GM21515 (cell line): ENCODE measurements at regions not wholly inside any gene's neighbourhood (a gene's known extent, or its start where the extent isn't known, plus 50 kb on each side); places are given as distances from the start of the nearest gene placed in this dataset.

ENCODE experiments used
- ATAC-seq: cut with Tn5 transposase; IDR thresholded peaks from one replicate; pipeline ENCODE4 v1.9.1; 2021; ENCODE audit not compliant: unreplicated experiment

DNA sequence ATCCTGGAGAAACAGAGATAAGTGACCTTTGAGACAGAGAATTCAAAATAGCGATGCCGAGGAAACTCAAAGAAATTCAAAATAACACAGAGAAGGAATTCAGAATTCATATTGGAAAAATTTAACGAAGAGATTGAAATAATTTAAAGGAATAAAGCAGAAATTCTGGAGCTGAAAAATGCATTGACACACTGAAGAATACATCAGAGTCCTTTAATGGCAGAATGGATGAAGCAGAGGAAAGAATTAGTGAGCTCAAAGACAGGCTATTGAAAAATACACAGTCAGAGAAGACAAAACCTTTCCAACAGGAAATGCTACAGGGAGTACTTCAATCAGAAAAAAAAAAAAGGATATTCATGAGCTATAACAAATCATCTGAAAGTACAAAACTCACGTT lies 185.8 kb downstream of the PARM1 start:
- ATAC-seq = no peak

DNA sequence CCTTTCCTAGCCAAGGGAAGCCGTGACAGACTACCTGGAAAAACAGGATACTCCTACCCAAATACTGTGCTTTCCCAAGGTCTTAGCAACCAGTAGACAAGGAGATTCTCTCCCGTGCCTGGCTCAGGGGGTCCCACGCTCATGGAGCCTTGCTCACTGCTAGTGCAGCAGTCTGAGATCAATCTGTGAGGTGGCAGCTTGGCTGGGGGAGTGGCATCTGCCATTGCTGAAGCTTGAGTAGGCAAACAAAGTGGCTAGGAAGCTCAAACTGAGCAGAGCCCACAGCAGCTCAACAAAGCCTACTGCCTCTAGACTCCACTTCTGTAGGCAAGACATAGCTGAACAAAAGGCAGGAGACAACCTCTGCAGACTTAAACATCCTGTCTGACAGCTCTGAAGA lies 177.1 kb downstream of the PARM1 start:
- no peak for ATAC-seq

GRCh38 chr4:75107755-75108612 lies 175.1 kb downstream of the PARM1 start:
- ATAC-seq = no peak

DNA sequence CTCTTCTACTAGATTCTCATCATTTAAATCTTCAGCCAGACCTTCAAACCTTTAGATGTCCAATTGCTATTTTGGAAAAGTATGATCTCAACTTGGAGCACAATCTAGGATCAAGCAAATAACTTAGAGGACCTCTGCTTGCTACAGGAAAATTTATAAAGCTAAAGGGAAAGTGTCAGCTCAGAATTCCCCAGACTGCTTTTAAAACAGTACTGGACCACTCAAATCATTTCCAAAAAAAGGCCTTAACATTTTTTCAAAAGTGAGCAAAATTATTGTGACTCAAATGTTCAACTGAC lies 169.8 kb downstream of the PARM1 start:
- ATAC-seq = no peak

- ATAC-seq = peak; percentile 52
These were observed 169.2 kb downstream of the PARM1 start for GRCh38 chr4:75101906-75102786.
